Bronchial epithelial cell (primary cell): ENCODE measurements at regions not wholly inside any gene's neighbourhood (a gene's known extent, or its start where the extent isn't known, plus 50 kb on each side); places are given as distances from the start of the nearest gene placed in this dataset.

Experiments used
- DNase-seq: peaks from one replicate; pipeline ENCODE4 v3.0.0-alpha.2; 2010; ENCODE audit warnings: low read depth
- FAIRE-seq: peaks from 2 replicates; lab custom pipeline; 2011; peaks lifted over from hg19 to GRCh38; lab: Jason Lieb, UNC
- H3K27me3 ChIP-seq: 2 replicates; pipeline ENCODE4 v1.5.1; 2011; ENCODE audit warnings: low read length; ENCODE audit not compliant: control insufficient read depth, insufficient read depth
- H3K36me3 ChIP-seq: 2 replicates; pipeline ENCODE4 v1.5.1; 2011; ENCODE audit warnings: low read length; ENCODE audit not compliant: control insufficient read depth, insufficient read depth
- H3K4me3 ChIP-seq: 2 replicates; pipeline ENCODE4 v1.5.1; 2011; ENCODE audit warnings: mild to moderate bottlenecking, low read depth, low read length, control low read depth
- TF ChIP-seq, protein P1 (sequence below): IDR thresholded peaks from 2 replicates; pipeline ENCODE4 v1.5.1; 2011; ENCODE audit warnings: mild to moderate bottlenecking, moderate library complexity, low read length, control low read depth, inconsistent platforms; ENCODE audit not compliant: insufficient read depth, severe bottlenecking

DNA sequence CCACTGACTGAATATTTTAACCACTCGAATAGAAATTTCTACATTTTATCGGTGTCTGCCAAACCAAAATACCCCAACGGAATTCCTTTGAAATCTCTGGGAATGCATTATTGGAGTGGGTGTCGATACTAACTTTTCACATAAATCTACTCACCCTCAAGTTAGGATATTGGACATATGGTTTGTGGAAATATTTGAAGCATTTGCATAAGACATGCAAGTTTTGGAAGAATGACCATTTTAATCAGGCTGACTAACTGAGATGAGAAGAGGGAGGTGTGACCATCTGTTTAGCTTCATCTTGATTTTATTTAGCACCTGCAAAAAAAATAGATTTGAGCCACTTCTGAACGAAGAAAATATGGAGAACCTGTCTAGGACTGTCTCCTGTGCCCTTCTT lies 61.2 kb downstream of the KLF6 start:
- Histone ChIP-seq H3K27me3 (no peaks in the 10 kb centered on the region), H3K36me3 (no peaks in the 10 kb centered on the region), H3K4me3 (no peak overlapping the region)
- TF ChIP-seq, protein P1, sequence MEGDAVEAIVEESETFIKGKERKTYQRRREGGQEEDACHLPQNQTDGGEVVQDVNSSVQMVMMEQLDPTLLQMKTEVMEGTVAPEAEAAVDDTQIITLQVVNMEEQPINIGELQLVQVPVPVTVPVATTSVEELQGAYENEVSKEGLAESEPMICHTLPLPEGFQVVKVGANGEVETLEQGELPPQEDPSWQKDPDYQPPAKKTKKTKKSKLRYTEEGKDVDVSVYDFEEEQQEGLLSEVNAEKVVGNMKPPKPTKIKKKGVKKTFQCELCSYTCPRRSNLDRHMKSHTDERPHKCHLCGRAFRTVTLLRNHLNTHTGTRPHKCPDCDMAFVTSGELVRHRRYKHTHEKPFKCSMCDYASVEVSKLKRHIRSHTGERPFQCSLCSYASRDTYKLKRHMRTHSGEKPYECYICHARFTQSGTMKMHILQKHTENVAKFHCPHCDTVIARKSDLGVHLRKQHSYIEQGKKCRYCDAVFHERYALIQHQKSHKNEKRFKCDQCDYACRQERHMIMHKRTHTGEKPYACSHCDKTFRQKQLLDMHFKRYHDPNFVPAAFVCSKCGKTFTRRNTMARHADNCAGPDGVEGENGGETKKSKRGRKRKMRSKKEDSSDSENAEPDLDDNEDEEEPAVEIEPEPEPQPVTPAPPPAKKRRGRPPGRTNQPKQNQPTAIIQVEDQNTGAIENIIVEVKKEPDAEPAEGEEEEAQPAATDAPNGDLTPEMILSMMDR: no peak
- DNase-seq (no peak), FAIRE-seq (no peak)

DNA sequence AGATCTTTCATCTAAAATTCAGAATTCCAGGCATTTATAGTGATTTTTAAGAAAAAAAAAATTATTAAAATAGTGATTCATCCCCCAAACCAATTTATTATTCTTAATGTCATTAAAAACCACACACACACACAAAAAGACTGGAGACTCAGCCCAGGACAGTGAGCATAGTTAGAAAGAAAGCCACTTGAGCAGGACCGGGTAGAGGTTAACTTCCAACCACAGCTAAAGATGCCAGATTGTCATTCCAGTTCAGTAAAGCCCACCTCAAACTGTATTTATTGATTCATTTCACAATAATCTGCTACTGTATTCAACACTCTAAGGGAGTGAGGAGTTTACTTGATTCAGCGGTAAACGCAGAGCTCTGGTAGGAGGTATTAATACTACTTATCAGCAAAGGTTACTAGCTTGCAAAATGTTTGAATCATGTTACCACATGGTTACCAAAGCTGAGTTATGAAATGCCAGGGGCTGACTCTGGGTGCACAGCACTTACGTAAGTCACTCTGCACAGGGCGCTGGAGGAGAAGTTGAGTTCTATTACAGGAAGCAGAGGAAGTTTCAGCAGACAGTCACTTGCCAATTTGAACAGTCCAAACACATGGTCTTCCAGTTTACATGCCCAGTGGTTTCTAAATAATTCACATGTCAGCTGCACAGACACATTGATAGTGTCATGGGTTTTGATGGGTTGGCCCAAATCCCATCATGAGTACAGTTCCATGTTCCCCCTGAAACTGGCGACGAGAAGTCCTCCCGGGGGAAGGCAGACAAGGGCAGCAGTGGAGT lies 64.6 kb downstream of the KLF6 start:
- TF ChIP-seq, protein P1: no peak
- Histone ChIP-seq H3K36me3 (no peaks in the 10 kb centered on the region), H3K27me3 (no peaks in the 10 kb centered on the region), H3K4me3 (no peak overlapping the region)
- peak; percentile 36 for FAIRE-seq
- DNase-seq: peak; percentile 97

DNA sequence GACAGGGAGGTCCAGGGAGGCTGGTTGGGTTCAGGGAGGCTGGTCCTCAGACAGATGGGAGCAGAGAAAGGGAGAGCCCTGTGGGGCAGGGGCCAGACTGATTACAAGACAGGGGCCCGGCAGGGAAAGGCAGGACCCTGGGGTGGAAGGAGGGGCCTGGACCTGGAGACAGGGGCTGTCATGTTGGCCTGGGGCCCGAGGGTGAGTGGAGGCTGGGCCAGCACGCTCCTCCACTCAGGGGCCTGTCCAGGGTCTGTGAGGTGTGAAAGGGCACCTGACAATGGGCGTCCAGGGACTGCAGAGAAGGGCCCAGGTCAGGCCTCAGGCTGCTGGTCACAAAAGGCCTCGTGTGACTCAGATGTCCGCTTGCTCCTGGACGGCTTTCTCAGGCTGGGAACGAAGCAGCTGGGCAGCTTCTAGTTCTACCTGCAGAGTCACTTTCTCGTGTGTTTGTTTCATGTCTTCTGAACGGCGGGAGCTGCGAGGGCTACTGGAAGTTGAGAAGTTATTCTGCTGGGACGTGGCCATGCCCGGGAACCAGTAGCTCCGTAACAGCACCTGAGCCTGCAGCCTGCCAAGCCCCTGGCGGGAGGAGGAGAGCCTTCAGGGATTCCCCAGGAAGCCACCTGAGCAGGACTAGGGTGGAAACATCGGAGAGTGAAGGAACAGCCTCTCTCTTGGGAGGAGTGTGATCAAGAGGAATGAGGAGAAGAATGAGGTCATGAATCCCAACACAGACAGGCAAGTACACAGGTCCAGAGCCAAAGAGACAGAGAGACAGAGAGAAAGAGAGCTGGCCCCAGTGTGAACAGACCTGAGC lies 65.8 kb downstream of the KLF6 start:
- Histone ChIP-seq H3K27me3 (no peaks in the 10 kb centered on the region), H3K36me3 (no peaks in the 10 kb centered on the region), H3K4me3 (no peak overlapping the region)
- DNase-seq (no peak), FAIRE-seq (no peak)
- TF ChIP-seq, protein P1: no peak

DNA sequence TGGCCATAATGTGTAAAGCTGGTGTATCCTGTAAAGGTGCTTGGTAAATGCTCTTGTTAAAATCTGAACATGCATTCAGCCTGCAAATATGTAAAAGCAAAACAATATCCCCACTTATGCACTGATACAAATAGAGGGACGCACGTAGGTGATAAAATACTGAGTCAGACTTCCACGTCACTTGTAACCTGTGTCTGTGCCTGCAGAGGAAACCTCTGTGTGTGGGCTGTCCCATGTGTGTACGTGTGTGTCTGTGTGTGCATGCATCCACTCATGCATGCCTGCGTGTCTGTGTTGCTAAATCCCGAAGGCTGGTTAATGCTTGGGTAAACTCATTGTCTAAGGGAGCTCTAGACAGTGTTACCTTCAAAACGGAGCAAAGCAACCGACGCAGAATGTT lies 68.9 kb downstream of the KLF6 start:
- no peaks in the 10 kb centered on the region for H3K36me3 ChIP-seq
- peak; percentile 60 for FAIRE-seq
- DNase-seq: peak; percentile 87

DNA sequence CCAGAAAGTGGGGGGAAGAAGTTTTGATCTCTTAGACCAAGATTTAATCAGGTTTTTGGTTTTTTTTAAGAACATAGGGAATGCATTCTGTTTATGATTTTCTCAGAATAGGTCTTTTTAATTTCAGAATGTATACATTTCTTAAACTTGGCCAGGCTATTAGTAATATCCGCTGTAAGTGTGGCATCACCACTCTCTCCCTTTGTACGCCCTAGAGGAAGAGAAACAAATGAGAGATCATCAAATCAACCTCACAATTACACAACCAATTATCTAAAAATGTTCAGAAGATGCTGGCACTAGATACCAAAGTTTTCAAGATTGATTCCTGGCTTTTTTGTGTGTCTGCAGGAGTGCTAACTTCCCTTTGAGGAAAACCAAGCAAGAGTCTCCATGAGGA lies 70.0 kb downstream of the KLF6 start:
- TF ChIP-seq, protein P1: no peak
- H3K4me3 ChIP-seq: no peak overlapping the region
- H3K36me3 ChIP-seq: no peaks in the 10 kb centered on the region
- DNase-seq (no peak), FAIRE-seq (no peak)
- no peaks in the 10 kb centered on the region for H3K27me3 ChIP-seq

More for the DNA sequence above, 68.9 kb downstream of the KLF6 start:
- Histone ChIP-seq H3K4me3 (no peak overlapping the region), H3K27me3 (no peaks in the 10 kb centered on the region)
- TF ChIP-seq, protein P1: no peak
